Epithelial cell of esophagus (primary cell): ENCODE measurements at regions not wholly inside any gene's neighbourhood (a gene's known extent, or its start where the extent isn't known, plus 50 kb on each side); places are given as distances from the start of the nearest gene placed in this dataset.

Source experiments
- DNase-seq: peaks from one replicate; pipeline ENCODE4 v3.0.0; 2010; ENCODE audit warnings: low read depth
- H3K4me3 ChIP-seq: 2 replicates; pipeline ENCODE4 v1.5.1; 2011; ENCODE audit warnings: mild to moderate bottlenecking, low read length, control low read depth
- CTCF ChIP-seq: IDR thresholded peaks from 2 replicates; pipeline ENCODE4 v1.5.1; 2011; ENCODE audit warnings: low read depth, mild to moderate bottlenecking, low read length, control low read depth, inconsistent platforms; ENCODE audit not compliant: insufficient read depth; ENCODE audit errors: missing control alignments

- no peak for TF ChIP-seq CTCF
- H3K4me3 ChIP-seq, result no peak overlapping the region
- no peak for DNase-seq
These were observed 173.6 kb downstream of the ARL4A start for GRCh38 chr7:12861070-12861469.

- no peak for DNase-seq
- no peak for TF ChIP-seq CTCF
- no peak overlapping the region for H3K4me3 ChIP-seq
These were observed 174.7 kb downstream of the ARL4A start for GRCh38 chr7:12862146-12862545.

GRCh38 chr7:12864470-12865046 is 177.1 kb downstream of the ARL4A start:
- no peak for TF ChIP-seq CTCF
- no peak for DNase-seq
- no peak overlapping the region for H3K4me3 ChIP-seq

- no peak overlapping the region for H3K4me3 ChIP-seq
- no peak for TF ChIP-seq CTCF
- peak; percentile 88 for DNase-seq
These were observed 178.2 kb downstream of the ARL4A start for GRCh38 chr7:12865593-12865992.

GRCh38 chr7:12866207-12866606 is 178.8 kb downstream of the ARL4A start:
- H3K4me3 ChIP-seq, result no peak overlapping the region
- no peak for DNase-seq
- no peak for TF ChIP-seq CTCF

- DNase-seq, result no peak
- H3K4me3 ChIP-seq, result no peak overlapping the region
- TF ChIP-seq CTCF, result no peak
These were observed 180.6 kb downstream of the ARL4A start for GRCh38 chr7:12868027-12868426.

- TF ChIP-seq CTCF, result no peak
- no peak overlapping the region for H3K4me3 ChIP-seq
- DNase-seq, result no peak
These were observed 182.8 kb downstream of the ARL4A start for GRCh38 chr7:12870219-12870618.
